IMR-90 (cell line): ENCODE measurements at regions not wholly inside any gene's neighbourhood (a gene's known extent, or its start where the extent isn't known, plus 50 kb on each side); places are given as distances from the start of the nearest gene placed in this dataset.

Source experiments
- ATAC-seq: fragments of 200-7000 bp; cut with Tn5 transposase; 2 replicates; pipeline ENCODE4 v1.9.1; 2020; ENCODE audit warnings: low read depth, mild to moderate bottlenecking, moderate library complexity
- BruUV-seq: library from RNA; stranded (reverse); fragments of 400-500 nt; replicated peaks from 2 replicates; lab custom pipeline; 2021; lab: Mats Ljungman, UMichigan
- CTCF ChIA-PET: fragments of 300-600 bp; formaldehyde crosslinking; extraction: SDS; loops from one replicate; lab custom pipeline; 2021; ENCODE audit warnings: antibody characterized with exemption; lab: Yijun Ruan, JAX
- POLR2A ChIA-PET: fragments of 300-600 bp; sonication (Branson Sonifier 250); formaldehyde crosslinking; loops from one replicate; lab custom pipeline; 2022; ENCODE audit warnings: antibody characterized with exemption; ENCODE audit not compliant: unreplicated experiment; lab: Charles Lee
- DNase-seq: peaks from one replicate; pipeline ENCODE4 v3.0.0; 2013
- H2AFZ ChIP-seq: replicated peaks from 2 replicates; pipeline ENCODE3; 2013; ENCODE audit warnings: low read length, mild to moderate bottlenecking; ENCODE audit not compliant: poor library complexity
- H2AK5ac ChIP-seq: 2 replicates; pipeline ENCODE4 v1.6.1; 2013; ENCODE audit warnings: low read depth, low read length, inconsistent platforms
- H2AK9ac ChIP-seq: replicated peaks from 2 replicates; pipeline ENCODE3; 2013; ENCODE audit warnings: mild to moderate bottlenecking, low read depth, low read length, moderate library complexity; ENCODE audit not compliant: poor library complexity
- H2BK120ac ChIP-seq: 2 replicates; pipeline ENCODE4 v1.6.1; 2013; ENCODE audit warnings: low read depth, low read length, inconsistent platforms
- H2BK15ac ChIP-seq: 3 replicates; pipeline ENCODE4 v1.6.1; 2013; ENCODE audit warnings: low read depth, low read length, inconsistent platforms
- H2BK20ac ChIP-seq: 2 replicates; pipeline ENCODE4 v1.6.1; 2013; ENCODE audit warnings: low read depth, mild to moderate bottlenecking, inconsistent platforms, low read length, moderate library complexity
- H2BK5ac ChIP-seq: 2 replicates; pipeline ENCODE4 v1.6.1; 2013; ENCODE audit warnings: mild to moderate bottlenecking, low read depth, low read length, inconsistent platforms; ENCODE audit not compliant: poor library complexity, severe bottlenecking
- H3K14ac ChIP-seq: replicated peaks from 2 replicates; pipeline ENCODE4 v1.6.1; 2013; ENCODE audit warnings: low read depth, low read length, inconsistent platforms
- H3K18ac ChIP-seq: 2 replicates; pipeline ENCODE4 v1.6.1; 2013; ENCODE audit warnings: low read depth, low read length, control low read depth
- H3K23ac ChIP-seq: 2 replicates; pipeline ENCODE4 v1.6.1; 2013; ENCODE audit warnings: low read depth, low read length, inconsistent platforms
- H3K27ac ChIP-seq: 2 replicates; pipeline ENCODE4 v1.5.1; 2013; ENCODE audit warnings: mild to moderate bottlenecking, control low read depth, low read length; ENCODE audit not compliant: insufficient read depth
- H3K27me3 ChIP-seq: 2 replicates; pipeline ENCODE4 v1.6.1; 2013; ENCODE audit warnings: low read length; ENCODE audit not compliant: control insufficient read depth, insufficient read depth
- H3K36me3 ChIP-seq: 2 replicates; pipeline ENCODE4 v1.6.1; 2013; ENCODE audit warnings: low read length, mixed read lengths; ENCODE audit not compliant: control insufficient read depth, insufficient read depth
- H3K4ac ChIP-seq: 2 replicates; pipeline ENCODE4 v1.6.1; 2013; ENCODE audit warnings: low read depth, low read length, inconsistent platforms
- H3K4me1 ChIP-seq: 2 replicates; pipeline ENCODE4 v1.6.1; 2013; ENCODE audit warnings: low read length, mixed read lengths; ENCODE audit not compliant: control insufficient read depth, insufficient read depth
- H3K4me2 ChIP-seq: 2 replicates; pipeline ENCODE4 v1.6.1; 2013; ENCODE audit warnings: low read depth, mild to moderate bottlenecking, control low read depth, low read length, moderate library complexity
- H3K4me3 ChIP-seq: 2 replicates; pipeline ENCODE4 v1.5.1; 2013; ENCODE audit warnings: low read depth, mild to moderate bottlenecking, control low read depth, low read length, moderate library complexity; ENCODE audit not compliant: insufficient read depth
- H3K56ac ChIP-seq: 2 replicates; pipeline ENCODE4 v1.6.1; 2013; ENCODE audit warnings: low read length, inconsistent platforms; ENCODE audit not compliant: insufficient read depth; ENCODE audit errors: extremely low read depth
- H3K79me1 ChIP-seq, 2 experiments: 2 replicates each; pipeline ENCODE4 v1.6.1; 2013; ENCODE audit warnings: low read length in 2 of 2, inconsistent platforms in 1 of 2, low read depth in 1 of 2
- H3K9ac ChIP-seq: 2 replicates; pipeline ENCODE4 v1.6.1; 2013; ENCODE audit warnings: low read depth, low read length, control low read depth
- H3K9me1 ChIP-seq: 2 replicates; pipeline ENCODE4 v1.6.1; 2013; ENCODE audit warnings: low read length, inconsistent platforms; ENCODE audit not compliant: insufficient read depth
- H3K9me3 ChIP-seq: 2 replicates; pipeline ENCODE4 v1.6.1; 2013; ENCODE audit warnings: low read length; ENCODE audit not compliant: control insufficient read depth, insufficient read depth
- H4K20me1 ChIP-seq: 2 replicates; pipeline ENCODE4 v1.6.1; 2013; ENCODE audit warnings: low read length, inconsistent platforms; ENCODE audit not compliant: insufficient read depth
- H4K5ac ChIP-seq: 2 replicates; pipeline ENCODE4 v1.6.1; 2013; ENCODE audit warnings: mild to moderate bottlenecking, low read depth, low read length, control low read depth
- H4K8ac ChIP-seq, 2 experiments: 2 replicates each; pipeline ENCODE4 v1.6.1; 2013; ENCODE audit warnings: low read depth in 2 of 2, low read length in 2 of 2, control low read depth in 1 of 2, inconsistent platforms in 1 of 2
- H4K91ac ChIP-seq: 2 replicates; pipeline ENCODE4 v1.6.1; 2013; ENCODE audit warnings: low read depth, low read length, inconsistent platforms; ENCODE audit not compliant: insufficient read depth
- BHLHE40 ChIP-seq: fragments of 150-350 bp; IDR thresholded peaks from 2 replicates; pipeline ENCODE4 v1.6.1; 2016; ENCODE audit warnings: mild to moderate bottlenecking, low read depth, low read length
- CEBPB ChIP-seq: IDR thresholded peaks from 2 replicates; pipeline ENCODE4 v1.6.1; 2012; ENCODE audit warnings: low read depth, low read length, improper control_type of control experiment
- CHD1 ChIP-seq: IDR thresholded peaks from 2 replicates; pipeline ENCODE4 v1.6.1; 2012; ENCODE audit warnings: low read depth, low read length, improper control_type of control experiment
- FOS ChIP-seq: fragments of 150-350 bp; IDR thresholded peaks from 2 replicates; pipeline ENCODE4 v1.6.1; 2016; ENCODE audit warnings: low read depth, low read length
- MAZ ChIP-seq: IDR thresholded peaks from 2 replicates; pipeline ENCODE4 v1.6.1; 2012; ENCODE audit warnings: low read depth, mild to moderate bottlenecking, low read length, improper control_type of control experiment, moderate library complexity, borderline replicate concordance
- MXI1 ChIP-seq: IDR thresholded peaks from 2 replicates; pipeline ENCODE4 v1.6.1; 2012; ENCODE audit warnings: low read depth, mild to moderate bottlenecking, low read length, moderate library complexity, borderline replicate concordance
- POLR2A ChIP-seq: IDR thresholded peaks from 2 replicates; pipeline ENCODE4 v1.6.1; 2012; ENCODE audit warnings: mild to moderate bottlenecking, low read depth, low read length
- RAD21 ChIP-seq: IDR thresholded peaks from 2 replicates; pipeline ENCODE4 v1.6.1; 2012; ENCODE audit warnings: low read length, improper control_type of control experiment
- RCOR1 ChIP-seq: IDR thresholded peaks from 2 replicates; pipeline ENCODE4 v1.6.1; 2012; ENCODE audit warnings: mild to moderate bottlenecking, low read length, improper control_type of control experiment; ENCODE audit not compliant: insufficient replicate concordance
- RFX5 ChIP-seq: IDR thresholded peaks from 2 replicates; pipeline ENCODE4 v1.8.0; 2012; ENCODE audit warnings: low read depth, mild to moderate bottlenecking, low read length, moderate library complexity
- WGBS, 2 experiments: methylation state at CpG; one replicate each; pipeline versions ENCODE4 v1.1.5 to v1.1.7; 2013; ENCODE audit warnings: missing lambda C conversion rate in 2 of 2; ENCODE audit not compliant: insufficient read length in 1 of 2; ENCODE audit errors: extremely low coverage in 2 of 2; 5-methylcytosine and 5-hydroxymethylcytosine counted together
- dilution Hi-C: fragments of 300-500 bp; cut with HindIII; formaldehyde crosslinking; loops from one replicate; pipeline ENCODE4 v1.14.3; 2018; ENCODE audit warnings: low sequenced_read_pairs; ENCODE audit not compliant: unreplicated experiment
- in situ Hi-C: fragments of 300-500 bp; cut with MboI; formaldehyde crosslinking; loops from 3 replicates; pipeline ENCODE4 v1.14.3; 2019; ENCODE audit warnings: low sequenced_read_pairs, inconsistent platforms, mixed read lengths
- intact Hi-C: fragments of 100-400 bp; cut with micrococcal nuclease; formaldehyde crosslinking; loops from 2 replicates; pipeline ENCODE4 v1.10.0; 2022
- TF ChIP-seq, protein P1 (sequence below): conservative IDR thresholded peaks from 2 replicates; pipeline ENCODE4 v1.5.1; 2012; ENCODE audit warnings: mild to moderate bottlenecking, low read depth, low read length, improper control_type of control experiment
- TF ChIP-seq, protein P2 (sequence below): fragments of 150-350 bp; IDR thresholded peaks from 2 replicates; pipeline ENCODE4 v1.6.1; 2016; ENCODE audit warnings: low read depth, mild to moderate bottlenecking, low read length, moderate library complexity, borderline replicate concordance
- TF ChIP-seq, protein P3 (sequence below): fragments of 150-350 bp; IDR thresholded peaks from 2 replicates; pipeline ENCODE4 v1.6.1; 2017; ENCODE audit warnings: mild to moderate bottlenecking, antibody characterized with exemption, low read length, low read depth

DNA sequence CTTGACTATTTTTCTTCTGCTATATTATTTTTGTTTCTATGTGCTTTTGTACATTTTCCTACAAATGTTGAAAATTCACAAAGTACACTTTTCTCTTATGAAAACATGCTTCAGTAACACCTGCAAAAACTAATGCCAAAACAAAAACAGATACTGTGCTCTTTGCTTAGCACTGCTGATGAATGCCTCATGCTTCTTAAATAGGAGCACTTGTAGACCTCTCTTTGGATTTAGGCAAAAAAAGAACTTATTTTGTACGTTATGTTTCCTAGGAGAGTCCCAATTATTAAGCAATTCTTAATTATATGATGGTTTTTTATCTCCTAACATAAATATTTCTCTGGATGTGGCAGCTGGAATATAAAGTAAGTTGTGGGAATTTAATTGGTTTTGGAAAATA is 285.0 kb upstream of the ARSJ start:
- Histone ChIP-seq H3K4me3 (no peak overlapping the region), H2BK5ac (peak overlapping the region; percentile 56), H2AFZ (no peak overlapping the region), H4K5ac (no peak overlapping the region; the same call in 1 of the 2 replicates), H2BK15ac (peak overlapping the region; percentile 80; the same call in 1 of the 3 replicates), H4K8ac (peak overlapping the region; percentile 31 to 65; a peak in 2 of 4 replicates), H3K4me2 (no peak overlapping the region), H3K9me1 (0 out of 2 replicates have a peak, but pooled peaks cover 2% of the 10 kb centered on the region), H3K36me3 (no peaks in the 10 kb centered on the region), H2AK9ac (no peak overlapping the region), H3K79me1 (no peaks in the 10 kb centered on the region; a peak in 1 of 4 replicates), H3K23ac (peak overlapping the region; percentile 59; the same call in 1 of the 2 replicates), H3K9me3 (no peaks in the 10 kb centered on the region), H3K4me1 (no peaks in the 10 kb centered on the region), H2AK5ac (peak overlapping the region; percentile 84; the same call in 1 of the 2 replicates), H3K9ac (no peak overlapping the region), H3K27me3 (no peaks in the 10 kb centered on the region), H4K91ac (peak overlapping the region; percentile 82; the same call in 1 of the 2 replicates), H4K20me1 (no peaks in the 10 kb centered on the region), H2BK20ac (peak overlapping the region; percentile 93), H2BK120ac (peak overlapping the region; percentile 86), H3K56ac (peak overlapping the region; percentile 74; the same call in 1 of the 2 replicates), H3K14ac (no peak overlapping the region; the same call in 1 of the 2 replicates), H3K4ac (peak overlapping the region; percentile 63; the same call in 1 of the 2 replicates), H3K27ac (no peak overlapping the region), H3K18ac (peak overlapping the region; percentile 74; the same call in 1 of the 2 replicates)
- CTCF ChIA-PET, result no interaction called here
- no CpG with 5 or more reads among the region's 1 CpG for WGBS, 2 experiments
- no TSS peak for BruUV-seq
- dilution Hi-C loops, result no loop called here
- intact Hi-C loops, result no loop called here
- ATAC-seq (0 out of 2 replicates have a peak, but pooled peaks have one; percentile 13), DNase-seq (no peak)
- POLR2A ChIA-PET, result no interaction called here
- TF ChIP-seq MAZ (no peak), CHD1 (no peak), BHLHE40 (no peak), CEBPB (no peak), POLR2A (no peak), RCOR1 (no peak), RAD21 (no peak), RFX5 (no peak), MXI1 (no peak), FOS (no peak)
- TF ChIP-seq, protein P1, sequence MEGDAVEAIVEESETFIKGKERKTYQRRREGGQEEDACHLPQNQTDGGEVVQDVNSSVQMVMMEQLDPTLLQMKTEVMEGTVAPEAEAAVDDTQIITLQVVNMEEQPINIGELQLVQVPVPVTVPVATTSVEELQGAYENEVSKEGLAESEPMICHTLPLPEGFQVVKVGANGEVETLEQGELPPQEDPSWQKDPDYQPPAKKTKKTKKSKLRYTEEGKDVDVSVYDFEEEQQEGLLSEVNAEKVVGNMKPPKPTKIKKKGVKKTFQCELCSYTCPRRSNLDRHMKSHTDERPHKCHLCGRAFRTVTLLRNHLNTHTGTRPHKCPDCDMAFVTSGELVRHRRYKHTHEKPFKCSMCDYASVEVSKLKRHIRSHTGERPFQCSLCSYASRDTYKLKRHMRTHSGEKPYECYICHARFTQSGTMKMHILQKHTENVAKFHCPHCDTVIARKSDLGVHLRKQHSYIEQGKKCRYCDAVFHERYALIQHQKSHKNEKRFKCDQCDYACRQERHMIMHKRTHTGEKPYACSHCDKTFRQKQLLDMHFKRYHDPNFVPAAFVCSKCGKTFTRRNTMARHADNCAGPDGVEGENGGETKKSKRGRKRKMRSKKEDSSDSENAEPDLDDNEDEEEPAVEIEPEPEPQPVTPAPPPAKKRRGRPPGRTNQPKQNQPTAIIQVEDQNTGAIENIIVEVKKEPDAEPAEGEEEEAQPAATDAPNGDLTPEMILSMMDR, result no peak
- TF ChIP-seq, protein P2, sequence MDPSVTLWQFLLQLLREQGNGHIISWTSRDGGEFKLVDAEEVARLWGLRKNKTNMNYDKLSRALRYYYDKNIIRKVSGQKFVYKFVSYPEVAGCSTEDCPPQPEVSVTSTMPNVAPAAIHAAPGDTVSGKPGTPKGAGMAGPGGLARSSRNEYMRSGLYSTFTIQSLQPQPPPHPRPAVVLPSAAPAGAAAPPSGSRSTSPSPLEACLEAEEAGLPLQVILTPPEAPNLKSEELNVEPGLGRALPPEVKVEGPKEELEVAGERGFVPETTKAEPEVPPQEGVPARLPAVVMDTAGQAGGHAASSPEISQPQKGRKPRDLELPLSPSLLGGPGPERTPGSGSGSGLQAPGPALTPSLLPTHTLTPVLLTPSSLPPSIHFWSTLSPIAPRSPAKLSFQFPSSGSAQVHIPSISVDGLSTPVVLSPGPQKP, result no peak
- TF ChIP-seq, protein P3, sequence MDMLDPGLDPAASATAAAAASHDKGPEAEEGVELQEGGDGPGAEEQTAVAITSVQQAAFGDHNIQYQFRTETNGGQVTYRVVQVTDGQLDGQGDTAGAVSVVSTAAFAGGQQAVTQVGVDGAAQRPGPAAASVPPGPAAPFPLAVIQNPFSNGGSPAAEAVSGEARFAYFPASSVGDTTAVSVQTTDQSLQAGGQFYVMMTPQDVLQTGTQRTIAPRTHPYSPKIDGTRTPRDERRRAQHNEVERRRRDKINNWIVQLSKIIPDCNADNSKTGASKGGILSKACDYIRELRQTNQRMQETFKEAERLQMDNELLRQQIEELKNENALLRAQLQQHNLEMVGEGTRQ, result no peak
- in situ Hi-C loops, result no loop called here
